ENCODE measurements at regions not wholly inside any gene's neighbourhood (a gene's known extent, or its start where the extent isn't known, plus 50 kb on each side); places are given as distances from the start of the nearest gene placed in this dataset.

GRCh38 chr7:115102738-115103137 lies 180.8 kb downstream of the MDFIC start:
- ChIA-PET CTCF (ENCODE audit: low intra/inter-chr PET ratio) (no interaction called here), POLR2A (no interaction called here)
- H3K9me1 ChIP-seq (ENCODE audit: control insufficient read depth, insufficient read depth, low read length) = no peaks in the 10 kb centered on the region
- no peak overlapping the region for H3K4me3 ChIP-seq
- no peak overlapping the region for H3K9ac ChIP-seq (ENCODE audit: insufficient read depth in 1 of 2, low read depth in 2 of 2, low read length in 2 of 2)
- in situ Hi-C loops (cut with MboI) = no loop called here
- ATAC-seq (no peak), FAIRE-seq (no peak), DNase-seq (ENCODE audit: extremely low read depth in 1 of 4, low spot score in 3 of 4) (no peak)
- no peaks in the 10 kb centered on the region for H4K20me1 ChIP-seq (replicated peaks; ENCODE audit: control insufficient read depth, insufficient read depth, low read length)
- no peak overlapping the region for H3K27ac ChIP-seq (ENCODE audit: extremely low read depth, low read depth, low read length)
- H3K36me3 ChIP-seq (ENCODE audit: control insufficient read depth, insufficient read depth, low read length) = no peaks in the 10 kb centered on the region
- no peaks in the 10 kb centered on the region for H3K4me1 ChIP-seq (replicated peaks in 1 of 2; ENCODE audit: control insufficient read depth in 2 of 2, insufficient read depth in 2 of 2, low read length in 2 of 2)
- no peak overlapping the region for H3K4me2 ChIP-seq (ENCODE audit: insufficient read depth, low read length)
- intact Hi-C loops (cut with micrococcal nuclease) = no loop called here
- no peaks in the 10 kb centered on the region for H3K9me3 ChIP-seq (replicated peaks; ENCODE audit: control insufficient read depth, insufficient read depth, low read depth, low read length)
- TF ChIP-seq ZNF589 (CRISPR knock-in tag; IDR thresholded peaks at IDR 0.05; ENCODE audit: low read depth) (no peak), STAT5B (CRISPR knock-in tag; IDR thresholded peaks at IDR 0.05) (no peak)
- BruUV-seq (replicated peaks) = no TSS peak
- no peaks in the 10 kb centered on the region for H3K27me3 ChIP-seq (ENCODE audit: control insufficient read depth in 2 of 2, insufficient read depth in 2 of 2, low read length in 2 of 2)
- no peaks in the 10 kb centered on the region for H3K79me2 ChIP-seq (ENCODE audit: control insufficient read depth, insufficient read depth, low read length)
- H2AFZ ChIP-seq (ENCODE audit: low read depth, low read length) = no peak overlapping the region
- 0% methylated on average over 2 of the region's 2 CpGs for WGBS (ENCODE audit: insufficient coverage, low coverage, missing lambda C conversion rate)

GRCh38 chr7:115101199-115101598 lies 179.3 kb downstream of the MDFIC start:
- H3K9ac ChIP-seq (ENCODE audit: insufficient read depth in 1 of 2, low read depth in 2 of 2, low read length in 2 of 2) = no peak overlapping the region
- H3K9me3 ChIP-seq (replicated peaks; ENCODE audit: control insufficient read depth, insufficient read depth, low read depth, low read length) = no peaks in the 10 kb centered on the region
- ChIA-PET POLR2A (no interaction called here), CTCF (ENCODE audit: low intra/inter-chr PET ratio) (interaction anchor here (0.6 kb wide), 1 partner anchor 897 kb away, joined by 3 read pairs; no protein-coding TSS in a partner anchor)
- no peak overlapping the region for H3K27ac ChIP-seq (ENCODE audit: extremely low read depth, low read depth, low read length)
- no peak for DNase-seq (ENCODE audit: extremely low read depth in 1 of 4, low spot score in 3 of 4)
- peak; percentile 6 for FAIRE-seq
- intact Hi-C loops (cut with micrococcal nuclease) (no loop called here), in situ Hi-C loops (cut with MboI) (no loop called here)
- H3K4me1 ChIP-seq (replicated peaks in 1 of 2; ENCODE audit: control insufficient read depth in 2 of 2, insufficient read depth in 2 of 2, low read length in 2 of 2) = no peaks in the 10 kb centered on the region
- H3K79me2 ChIP-seq (ENCODE audit: control insufficient read depth, insufficient read depth, low read length) = no peaks in the 10 kb centered on the region
- H3K9me1 ChIP-seq (ENCODE audit: control insufficient read depth, insufficient read depth, low read length) = no peaks in the 10 kb centered on the region
- TF ChIP-seq HOXB6 (CRISPR knock-in tag; IDR thresholded peaks at IDR 0.05; ENCODE audit: borderline replicate concordance) (no peak), CXXC5 (CRISPR knock-in tag; IDR thresholded peaks at IDR 0.05) (no peak), HDAC1 (IDR thresholded peaks at IDR 0.05) (no peak), ZNF668 (CRISPR knock-in tag; IDR thresholded peaks at IDR 0.05) (no peak), MBD2 (IDR thresholded peaks at IDR 0.05; ENCODE audit: borderline replicate concordance, low read depth) (no peak), ZNF217 (CRISPR knock-in tag; IDR thresholded peaks at IDR 0.05) (no peak), RFX7 (CRISPR knock-in tag; IDR thresholded peaks at IDR 0.05) (no peak), NRF1 (conservative IDR thresholded peaks at IDR 0.05 in 1 of 2, IDR thresholded peaks at IDR 0.05 in 1 of 2) (no peak), CREB3L1 (IDR thresholded peaks at IDR 0.05; ENCODE audit: borderline replicate concordance, low read depth) (no peak)
- ATAC-seq = no peak
- no peak overlapping the region for H2AFZ ChIP-seq (ENCODE audit: low read depth, low read length)
- no peaks in the 10 kb centered on the region for H4K20me1 ChIP-seq (replicated peaks; ENCODE audit: control insufficient read depth, insufficient read depth, low read length)
- H3K4me3 ChIP-seq = no peak overlapping the region
- H3K27me3 ChIP-seq (ENCODE audit: control insufficient read depth in 2 of 2, insufficient read depth in 2 of 2, low read length in 2 of 2) = no peaks in the 10 kb centered on the region
- BruUV-seq (replicated peaks) = no TSS peak
- H3K36me3 ChIP-seq (ENCODE audit: control insufficient read depth, insufficient read depth, low read length) = no peaks in the 10 kb centered on the region
- H3K4me2 ChIP-seq (ENCODE audit: insufficient read depth, low read length) = no peak overlapping the region
